H1 (cell line): ENCODE measurements at regions not wholly inside any gene's neighbourhood (a gene's known extent, or its start where the extent isn't known, plus 50 kb on each side); places are given as distances from the start of the nearest gene placed in this dataset.

Experiments used
- EGR1 ChIP-seq: IDR thresholded peaks from 2 replicates; pipeline ENCODE4 v1.6.1; 2011; ENCODE audit warnings: low read depth, low read length, borderline replicate concordance
- EP300 ChIP-seq, 2 experiments: IDR thresholded peaks; 1 replicate in 1 of 2; 2 replicates in 1 of 2; pipeline ENCODE4 v1.6.1; 2011 to 2012; ENCODE audit warnings: low read depth in 2 of 2, low read length in 2 of 2, mild to moderate bottlenecking in 2 of 2, borderline replicate concordance in 1 of 2, inconsistent platforms in 1 of 2, moderate library complexity in 1 of 2
- RBBP5 ChIP-seq: IDR thresholded peaks from 2 replicates; pipeline ENCODE4 v1.7.1; 2012; ENCODE audit warnings: low read depth, mild to moderate bottlenecking, inconsistent platforms, low read length, moderate library complexity, borderline replicate concordance

- TF ChIP-seq RBBP5: no peak
- TF ChIP-seq EP300 (IDR thresholded peaks at IDR 0.05; ENCODE audit: borderline replicate concordance in 1 of 2, low read depth in 2 of 2, low read length in 2 of 2): no peak
- TF ChIP-seq EGR1: no peak
These were observed 158.1 kb upstream of the ADRA1B start for GRCh38 chr5:159758189-159758588.
